ENCODE measurements at regions not wholly inside any gene's neighbourhood (a gene's known extent, or its start where the extent isn't known, plus 50 kb on each side); places are given as distances from the start of the nearest gene placed in this dataset.
A peak's percentile ranks its signal among the peaks of the same experiment; 100 is the strongest.

GRCh38 chr6:90434094-90434493 lies 137.5 kb upstream of the BACH2 start:
- no peaks in the 10 kb centered on the region for H3K4me1 ChIP-seq (ENCODE audit: insufficient read depth, low read length)
- ChIA-PET CTCF (interaction anchor here (0.8 to 1.3 kb wide), 8 partner anchors 8 to 493 kb away, joined by 3 to 4 read pairs (median 3); no protein-coding TSS in a partner anchor), POLR2A (no interaction called here)
- no peaks in the 10 kb centered on the region for H3K4me1 Mint-ChIP-seq
- H3K27me3 ChIP-seq (ENCODE audit: insufficient read depth, low read length, poor library complexity, severe bottlenecking), result no peaks in the 10 kb centered on the region
- no peak for DNase-seq
- no peak overlapping the region for H3K4me3 Mint-ChIP-seq
- H3K36me3 Mint-ChIP-seq, result peaks cover 0 to 20% (median 0%) of the 10 kb centered on the region in 3 donors
- peaks cover 0 to 2% of the 10 kb centered on the region in 2 donors for H3K27me3 Mint-ChIP-seq
- peak overlapping the region in 3 of 8 donors; percentile 16 to 38 (median 25) for H3K27ac Mint-ChIP-seq
- H3K4me3 ChIP-seq (ENCODE audit: low read length), result no peak overlapping the region
- H3K36me3 ChIP-seq (ENCODE audit: insufficient read depth, low read length), result no peaks in the 10 kb centered on the region
- H3K9me3 ChIP-seq (ENCODE audit: low read length), result peaks cover 8% of the 10 kb centered on the region
- peaks cover 10 to 22% (median 12%) of the 10 kb centered on the region in 5 donors for H3K9me3 Mint-ChIP-seq
- no peak overlapping the region for H3K27ac ChIP-seq (ENCODE audit: low read depth, low read length)

GRCh38 chr6:90432937-90433336 lies 136.3 kb upstream of the BACH2 start:
- H3K4me3 Mint-ChIP-seq, result no peak overlapping the region
- no peak overlapping the region for H3K27ac ChIP-seq (ENCODE audit: low read depth, low read length)
- H3K27ac Mint-ChIP-seq, result no peak overlapping the region
- H3K36me3 Mint-ChIP-seq, result peaks cover 0 to 21% (median 0%) of the 10 kb centered on the region in 3 donors
- H3K4me1 Mint-ChIP-seq, result no peaks in the 10 kb centered on the region
- POLR2A ChIA-PET, result no interaction called here
- CTCF ChIA-PET, result interaction anchor here (1.0 to 1.2 kb wide), 3 partner anchors 7 to 492 kb away, joined by 3 read pairs; no protein-coding TSS in a partner anchor
- H3K36me3 ChIP-seq (ENCODE audit: insufficient read depth, low read length), result no peaks in the 10 kb centered on the region
- H3K9me3 ChIP-seq (ENCODE audit: low read length), result peaks cover 11% of the 10 kb centered on the region
- no peaks in the 10 kb centered on the region for H3K4me1 ChIP-seq (ENCODE audit: insufficient read depth, low read length)
- peaks cover 0 to 2% of the 10 kb centered on the region in 2 donors for H3K27me3 Mint-ChIP-seq
- H3K27me3 ChIP-seq (ENCODE audit: insufficient read depth, low read length, poor library complexity, severe bottlenecking), result no peaks in the 10 kb centered on the region
- DNase-seq, result no peak
- H3K9me3 Mint-ChIP-seq, result peaks cover 10 to 22% (median 12%) of the 10 kb centered on the region in 5 donors
- H3K4me3 ChIP-seq (ENCODE audit: low read length), result no peak overlapping the region

- H3K27me3 ChIP-seq (ENCODE audit: insufficient read depth, low read length, poor library complexity, severe bottlenecking), result no peaks in the 10 kb centered on the region
- H3K4me1 Mint-ChIP-seq, result no peaks in the 10 kb centered on the region
- peaks cover 0 to 21% (median 0%) of the 10 kb centered on the region in 3 donors for H3K36me3 Mint-ChIP-seq
- no peak overlapping the region for H3K4me3 Mint-ChIP-seq
- peaks cover 0 to 2% of the 10 kb centered on the region in 2 donors for H3K27me3 Mint-ChIP-seq
- no peaks in the 10 kb centered on the region for H3K4me1 ChIP-seq (ENCODE audit: insufficient read depth, low read length)
- H3K9me3 Mint-ChIP-seq, result peaks cover 10 to 22% (median 12%) of the 10 kb centered on the region in 5 donors
- H3K36me3 ChIP-seq (ENCODE audit: insufficient read depth, low read length), result no peaks in the 10 kb centered on the region
- no peak for DNase-seq
- ChIA-PET POLR2A (no interaction called here), CTCF (interaction anchor here (2.0 kb wide), 1 partner anchor 39 kb away, joined by 8 read pairs; no protein-coding TSS in a partner anchor)
- no peak overlapping the region for H3K4me3 ChIP-seq (ENCODE audit: low read length)
- no peak overlapping the region for H3K27ac ChIP-seq (ENCODE audit: low read depth, low read length)
- peaks cover 11% of the 10 kb centered on the region for H3K9me3 ChIP-seq (ENCODE audit: low read length)
- H3K27ac Mint-ChIP-seq, result no peak overlapping the region
Measured at GRCh38 chr6:90432041-90432775, 135.6 kb upstream of the BACH2 start.

- ChIA-PET CTCF (interaction anchor here (2.0 kb wide), 1 partner anchor 38 kb away, joined by 8 read pairs; no protein-coding TSS in a partner anchor), POLR2A (no interaction called here)
- Mint-ChIP-seq H3K27ac (no peak overlapping the region), H3K4me1 (no peaks in the 10 kb centered on the region), H3K36me3 (peaks cover 0 to 21% (median 0%) of the 10 kb centered on the region in 3 donors), H3K4me3 (no peak overlapping the region), H3K27me3 (peaks cover 0 to 4% of the 10 kb centered on the region in 2 donors), H3K9me3 (peaks cover 10 to 22% (median 12%) of the 10 kb centered on the region in 5 donors)
- no peak for DNase-seq
- H3K9me3 ChIP-seq (ENCODE audit: low read length), result peaks cover 11% of the 10 kb centered on the region
- H3K36me3 ChIP-seq (ENCODE audit: insufficient read depth, low read length), result no peaks in the 10 kb centered on the region
- no peak overlapping the region for H3K4me3 ChIP-seq (ENCODE audit: low read length)
- H3K27ac ChIP-seq (ENCODE audit: low read depth, low read length), result no peak overlapping the region
- no peaks in the 10 kb centered on the region for H3K4me1 ChIP-seq (ENCODE audit: insufficient read depth, low read length)
- H3K27me3 ChIP-seq (ENCODE audit: insufficient read depth, low read length, poor library complexity, severe bottlenecking), result no peaks in the 10 kb centered on the region
Measured at GRCh38 chr6:90431576-90431975, 134.9 kb upstream of the BACH2 start.

DNA sequence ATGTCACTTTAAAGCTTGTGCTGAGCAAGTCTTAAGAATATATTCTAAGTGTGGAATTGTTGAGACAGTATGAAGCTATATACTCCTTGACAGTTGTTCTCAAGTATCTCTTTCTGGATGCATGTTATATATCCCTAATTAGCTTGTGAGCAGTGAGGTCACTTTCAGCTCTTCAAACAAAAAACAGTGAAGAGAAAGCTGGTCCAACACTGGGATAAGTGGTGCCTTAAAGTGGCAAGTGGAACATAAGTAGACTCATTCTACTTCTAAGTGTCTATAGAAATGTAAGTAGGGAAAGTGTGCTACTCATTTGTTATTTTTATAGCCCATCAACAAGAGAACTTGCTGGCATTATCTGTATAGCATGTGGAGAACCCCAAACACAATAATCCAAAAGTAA lies 133.1 kb upstream of the BACH2 start:
- peaks cover 0 to 21% (median 0%) of the 10 kb centered on the region in 3 donors for H3K36me3 Mint-ChIP-seq
- peaks cover 0 to 4% of the 10 kb centered on the region in 2 donors for H3K27me3 Mint-ChIP-seq
- peaks cover 10 to 22% (median 12%) of the 10 kb centered on the region in 5 donors for H3K9me3 Mint-ChIP-seq
- H3K4me3 ChIP-seq (ENCODE audit: low read length), result no peak overlapping the region
- peaks cover 11 to 18% (median 16%) of the 10 kb centered on the region in 3 donors for H3K4me1 Mint-ChIP-seq
- H3K27me3 ChIP-seq (ENCODE audit: insufficient read depth, low read length, poor library complexity, severe bottlenecking), result no peaks in the 10 kb centered on the region
- H3K27ac Mint-ChIP-seq, result no peak overlapping the region
- ChIA-PET CTCF (interaction anchor here (1.3 to 1.6 kb wide), 2 partner anchors 29 to 36 kb away, joined by 3 read pairs; no protein-coding TSS in a partner anchor), POLR2A (no interaction called here)
- peaks cover 2% of the 10 kb centered on the region for H3K4me1 ChIP-seq (ENCODE audit: insufficient read depth, low read length)
- no peak overlapping the region for H3K27ac ChIP-seq (ENCODE audit: low read depth, low read length)
- no peak overlapping the region for H3K4me3 Mint-ChIP-seq
- no peak for DNase-seq
- peaks cover 11% of the 10 kb centered on the region for H3K9me3 ChIP-seq (ENCODE audit: low read length)
- H3K36me3 ChIP-seq (ENCODE audit: insufficient read depth, low read length), result no peaks in the 10 kb centered on the region

GRCh38 chr6:90428514-90428913 lies 131.9 kb upstream of the BACH2 start:
- ChIA-PET CTCF (interaction anchor here (1.3 to 1.6 kb wide), 2 partner anchors 30 to 35 kb away, joined by 3 read pairs; no protein-coding TSS in a partner anchor), POLR2A (no interaction called here)
- H3K4me1 Mint-ChIP-seq, result peaks cover 16 to 24% (median 22%) of the 10 kb centered on the region in 3 donors

DNA sequence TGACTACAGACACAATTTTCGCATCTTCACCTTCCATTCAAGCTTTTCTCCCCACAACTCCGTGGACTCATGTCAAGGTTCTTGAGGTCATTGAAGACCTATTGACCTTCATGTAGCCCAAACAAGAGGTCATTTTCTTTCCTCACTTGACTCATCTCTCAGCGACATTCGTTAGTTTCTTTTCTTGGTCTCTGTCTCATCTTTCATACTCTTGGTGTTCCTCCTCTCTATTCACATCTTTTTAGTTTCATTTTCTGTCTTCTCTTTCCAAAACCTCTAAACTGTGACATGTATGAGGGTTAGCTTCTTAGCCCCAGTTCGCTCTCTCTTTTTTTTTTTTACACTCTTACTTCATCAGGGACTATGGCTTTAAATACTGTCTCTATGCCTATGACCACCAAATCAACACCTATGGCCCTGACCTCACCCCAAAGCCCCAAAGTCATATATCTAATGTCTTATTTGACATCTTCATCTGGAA lies 128.6 kb upstream of the BACH2 start:
- H3K27me3 Mint-ChIP-seq, result peaks cover 0 to 7% of the 10 kb centered on the region in 2 donors
- peaks cover 3 to 10% (median 7%) of the 10 kb centered on the region in 5 donors for H3K9me3 Mint-ChIP-seq
- H3K4me3 ChIP-seq (ENCODE audit: low read length), result peak overlapping the region; percentile 33
- ChIA-PET CTCF (interaction anchor here (1.0 to 4.6 kb wide), 6 partner anchors 11 to 32 kb away, joined by 3 to 31 read pairs (median 9); no protein-coding TSS in a partner anchor), POLR2A (interaction anchor here (0.7 to 1.3 kb wide), 4 partner anchors 10 to 28 kb away, joined by 3 to 6 read pairs (median 4); no protein-coding TSS in a partner anchor)
- H3K4me1 Mint-ChIP-seq, result peaks cover 16 to 24% (median 22%) of the 10 kb centered on the region in 3 donors
- no peaks in the 10 kb centered on the region for H3K36me3 ChIP-seq (ENCODE audit: insufficient read depth, low read length)
- DNase-seq, result peak in 2 of 5 donors; percentile 25 to 49
- peak overlapping the region; percentile 51 to 82 (median 79) for H3K4me3 Mint-ChIP-seq
- peak overlapping the region; percentile 68 to 98 (median 93) for H3K27ac Mint-ChIP-seq
- no peaks in the 10 kb centered on the region for H3K27me3 ChIP-seq (ENCODE audit: insufficient read depth, low read length, poor library complexity, severe bottlenecking)
- H3K9me3 ChIP-seq (ENCODE audit: low read length), result peaks cover 11% of the 10 kb centered on the region
- peaks cover 0 to 8% (median 0%) of the 10 kb centered on the region in 3 donors for H3K36me3 Mint-ChIP-seq
- H3K4me1 ChIP-seq (ENCODE audit: insufficient read depth, low read length), result peaks cover 10% of the 10 kb centered on the region
- peak overlapping the region; percentile 34 for H3K27ac ChIP-seq (ENCODE audit: low read depth, low read length)

More at GRCh38 chr6:90428514-90428913, 131.9 kb upstream of the BACH2 start:
- no peak for DNase-seq
- Mint-ChIP-seq H3K27me3 (peaks cover 0 to 4% of the 10 kb centered on the region in 2 donors), H3K4me3 (no peak overlapping the region), H3K36me3 (peaks cover 0 to 16% (median 0%) of the 10 kb centered on the region in 3 donors), H3K9me3 (peaks cover 10 to 17% (median 12%) of the 10 kb centered on the region in 5 donors), H3K27ac (no peak overlapping the region)
- peaks cover 10% of the 10 kb centered on the region for H3K4me1 ChIP-seq (ENCODE audit: insufficient read depth, low read length)
- H3K27me3 ChIP-seq (ENCODE audit: insufficient read depth, low read length, poor library complexity, severe bottlenecking), result no peaks in the 10 kb centered on the region
- no peak overlapping the region for H3K4me3 ChIP-seq (ENCODE audit: low read length)
- no peak overlapping the region for H3K27ac ChIP-seq (ENCODE audit: low read depth, low read length)
- H3K9me3 ChIP-seq (ENCODE audit: low read length), result peaks cover 11% of the 10 kb centered on the region
- no peaks in the 10 kb centered on the region for H3K36me3 ChIP-seq (ENCODE audit: insufficient read depth, low read length)
